ENCODE measurements at regions not wholly inside any gene's neighbourhood (a gene's known extent, or its start where the extent isn't known, plus 50 kb on each side); places are given as distances from the start of the nearest gene placed in this dataset.

DNA sequence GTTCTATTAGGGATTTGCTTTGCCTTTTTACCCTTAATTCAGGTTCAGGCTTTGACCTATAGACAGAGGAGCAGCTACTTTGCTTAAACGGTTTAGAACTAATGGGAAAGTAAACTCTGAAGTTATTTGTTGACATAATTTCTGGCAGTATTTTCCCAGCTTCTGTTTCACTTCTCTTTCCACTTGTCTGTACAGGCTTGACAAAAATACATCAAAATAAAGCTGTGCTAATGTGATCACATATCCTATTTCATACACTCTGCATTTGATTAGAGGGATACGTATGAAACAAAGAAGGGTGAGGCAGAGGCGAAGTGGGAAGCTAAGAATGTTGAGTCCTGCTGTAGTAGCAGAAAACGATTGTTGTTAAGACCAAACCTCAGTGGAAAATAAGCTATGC, 389.1 kb upstream of the RARB start:
- no peak overlapping the region for H3K4me3 ChIP-seq (ENCODE audit: control insufficient read depth in 2 of 3, extremely low read depth in 1 of 3, insufficient read depth in 2 of 3, low read depth in 1 of 3, low read length in 3 of 3)
- no peak overlapping the region for H3K27ac ChIP-seq (ENCODE audit: control insufficient read depth, insufficient read depth, low read length)
- H3K9me3 ChIP-seq (ENCODE audit: control insufficient read depth, low read depth, low read length): no peaks in the 10 kb centered on the region
- H3K36me3 ChIP-seq (ENCODE audit: control insufficient read depth in 2 of 2, extremely low read depth in 1 of 2, insufficient read depth in 2 of 2, low read length in 2 of 2): no peaks in the 10 kb centered on the region
- no peak overlapping the region for H3K4me2 ChIP-seq (ENCODE audit: control insufficient read depth, extremely low read depth, insufficient read depth, low read depth, low read length)
- TF ChIP-seq EZH2 (IDR thresholded peaks at IDR 0.05; ENCODE audit: low read length): no peak
- TF ChIP-seq, protein P1, sequence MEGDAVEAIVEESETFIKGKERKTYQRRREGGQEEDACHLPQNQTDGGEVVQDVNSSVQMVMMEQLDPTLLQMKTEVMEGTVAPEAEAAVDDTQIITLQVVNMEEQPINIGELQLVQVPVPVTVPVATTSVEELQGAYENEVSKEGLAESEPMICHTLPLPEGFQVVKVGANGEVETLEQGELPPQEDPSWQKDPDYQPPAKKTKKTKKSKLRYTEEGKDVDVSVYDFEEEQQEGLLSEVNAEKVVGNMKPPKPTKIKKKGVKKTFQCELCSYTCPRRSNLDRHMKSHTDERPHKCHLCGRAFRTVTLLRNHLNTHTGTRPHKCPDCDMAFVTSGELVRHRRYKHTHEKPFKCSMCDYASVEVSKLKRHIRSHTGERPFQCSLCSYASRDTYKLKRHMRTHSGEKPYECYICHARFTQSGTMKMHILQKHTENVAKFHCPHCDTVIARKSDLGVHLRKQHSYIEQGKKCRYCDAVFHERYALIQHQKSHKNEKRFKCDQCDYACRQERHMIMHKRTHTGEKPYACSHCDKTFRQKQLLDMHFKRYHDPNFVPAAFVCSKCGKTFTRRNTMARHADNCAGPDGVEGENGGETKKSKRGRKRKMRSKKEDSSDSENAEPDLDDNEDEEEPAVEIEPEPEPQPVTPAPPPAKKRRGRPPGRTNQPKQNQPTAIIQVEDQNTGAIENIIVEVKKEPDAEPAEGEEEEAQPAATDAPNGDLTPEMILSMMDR (optimal IDR thresholded peaks at IDR 0.05 in 1 of 3, IDR thresholded peaks at IDR 0.05 in 1 of 3, conservative IDR thresholded peaks at IDR 0.05 in 1 of 3; ENCODE audit: extremely low read depth in 1 of 3, insufficient read depth in 2 of 3, low read length in 3 of 3): no peak
- dilution Hi-C loops (cut with MboI; ENCODE audit: extremely low pct_ligation_motif_present, low sequenced_read_pairs): no loop called here
- no peak for DNase-seq (ENCODE audit: low read depth, low spot score)
- H3K9ac ChIP-seq (ENCODE audit: control insufficient read depth, extremely low read depth, insufficient read depth, low read length): no peak overlapping the region
- H4K20me1 ChIP-seq (ENCODE audit: control insufficient read depth, extremely low read depth, insufficient read depth, low read length): no peaks in the 10 kb centered on the region
- FAIRE-seq: no peak
- H3K79me2 ChIP-seq (ENCODE audit: control insufficient read depth, insufficient read depth, low read length): no peaks in the 10 kb centered on the region
- H3K9me1 ChIP-seq (ENCODE audit: control insufficient read depth, extremely low read depth, insufficient read depth, low read length): no peaks in the 10 kb centered on the region
- no peak overlapping the region for H2AFZ ChIP-seq (ENCODE audit: control insufficient read depth, low read length)
- H3K4me1 ChIP-seq (ENCODE audit: control insufficient read depth, extremely low read depth, insufficient read depth, low read length): no peaks in the 10 kb centered on the region
- no peaks in the 10 kb centered on the region for H3K27me3 ChIP-seq (ENCODE audit: control insufficient read depth, extremely low read depth, insufficient read depth, low read length)

DNA sequence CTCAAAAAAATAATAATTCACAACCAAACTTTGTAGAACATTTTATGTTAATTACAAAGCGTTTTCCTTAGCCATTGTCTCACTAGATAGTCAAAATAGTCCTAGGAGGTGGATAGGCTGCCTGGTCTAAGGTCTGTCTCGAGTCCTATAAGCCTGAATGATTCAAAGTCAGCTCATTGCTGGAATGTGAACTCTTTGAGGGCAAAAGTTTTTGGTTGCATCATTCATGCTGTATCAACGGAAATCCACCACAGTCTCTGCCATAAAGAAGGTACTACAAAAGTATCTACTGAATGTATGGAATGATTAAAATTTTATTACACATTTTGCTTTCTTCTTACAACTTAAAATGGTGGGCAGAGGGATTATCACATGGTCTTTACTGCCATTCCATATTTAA, 387.3 kb upstream of the RARB start:
- Histone ChIP-seq H3K27ac (ENCODE audit: control insufficient read depth, insufficient read depth, low read length) (no peak overlapping the region), H3K4me2 (ENCODE audit: control insufficient read depth, extremely low read depth, insufficient read depth, low read depth, low read length) (no peak overlapping the region), H3K9me3 (ENCODE audit: control insufficient read depth, low read depth, low read length) (no peaks in the 10 kb centered on the region), H3K27me3 (ENCODE audit: control insufficient read depth, extremely low read depth, insufficient read depth, low read length) (no peaks in the 10 kb centered on the region), H3K9me1 (ENCODE audit: control insufficient read depth, extremely low read depth, insufficient read depth, low read length) (no peaks in the 10 kb centered on the region), H3K9ac (ENCODE audit: control insufficient read depth, extremely low read depth, insufficient read depth, low read length) (no peak overlapping the region), H3K36me3 (ENCODE audit: control insufficient read depth in 2 of 2, extremely low read depth in 1 of 2, insufficient read depth in 2 of 2, low read length in 2 of 2) (no peaks in the 10 kb centered on the region), H2AFZ (ENCODE audit: control insufficient read depth, low read length) (no peak overlapping the region), H3K4me3 (ENCODE audit: control insufficient read depth in 2 of 3, extremely low read depth in 1 of 3, insufficient read depth in 2 of 3, low read depth in 1 of 3, low read length in 3 of 3) (no peak overlapping the region), H3K79me2 (ENCODE audit: control insufficient read depth, insufficient read depth, low read length) (no peaks in the 10 kb centered on the region), H3K4me1 (ENCODE audit: control insufficient read depth, extremely low read depth, insufficient read depth, low read length) (no peaks in the 10 kb centered on the region), H4K20me1 (ENCODE audit: control insufficient read depth, extremely low read depth, insufficient read depth, low read length) (no peaks in the 10 kb centered on the region)
- DNase-seq (ENCODE audit: low read depth, low spot score): no peak
- no peak for FAIRE-seq
- TF ChIP-seq EZH2 (IDR thresholded peaks at IDR 0.05; ENCODE audit: low read length): no peak
- TF ChIP-seq, protein P1 (optimal IDR thresholded peaks at IDR 0.05 in 1 of 3, IDR thresholded peaks at IDR 0.05 in 1 of 3, conservative IDR thresholded peaks at IDR 0.05 in 1 of 3; ENCODE audit: extremely low read depth in 1 of 3, insufficient read depth in 2 of 3, low read length in 3 of 3): no peak
- dilution Hi-C loops (cut with MboI; ENCODE audit: extremely low pct_ligation_motif_present, low sequenced_read_pairs): no loop called here
